Endothelial cell of umbilical vein (primary cell): ENCODE measurements at regions not wholly inside any gene's neighbourhood (a gene's known extent, or its start where the extent isn't known, plus 50 kb on each side); places are given as distances from the start of the nearest gene placed in this dataset.

Experiments
- BruUV-seq: library from RNA; stranded (reverse); fragments of 400-500 nt; replicated peaks from 2 replicates; lab custom pipeline; 2021; lab: Mats Ljungman, UMichigan
- CTCF ChIA-PET: fragments of 300-600, 350-600 bp; sonication (Branson Sonifier 250); formaldehyde crosslinking; loops from one replicate; lab custom pipeline; 2021; ENCODE audit warnings: antibody characterized with exemption, inconsistent platforms; lab: Charles Lee
- POLR2A ChIA-PET: fragments of 300-600, 350-600 bp; sonication (Branson Sonifier 250); formaldehyde crosslinking; loops from one replicate; lab custom pipeline; 2021; ENCODE audit warnings: antibody characterized with exemption, inconsistent platforms; lab: Charles Lee
- DNase-seq: peaks from one replicate; pipeline ENCODE4 v3.0.0-alpha.2; 2011; ENCODE audit warnings: low read depth, low spot score
- FAIRE-seq: peaks from 2 replicates; lab custom pipeline; 2011; peaks lifted over from hg19 to GRCh38; lab: Jason Lieb, UNC
- H2AFZ ChIP-seq: 2 replicates; pipeline ENCODE4 v1.6.0; 2012; ENCODE audit warnings: low read depth, low read length, control low read depth, inconsistent platforms
- H3K27ac ChIP-seq: 2 replicates; pipeline ENCODE4 v1.5.1; 2011; ENCODE audit warnings: low read depth, mild to moderate bottlenecking, control low read depth, low read length, moderate library complexity; ENCODE audit not compliant: insufficient read depth
- H3K27me3 ChIP-seq, 2 experiments: 2 replicates each; pipeline versions ENCODE4 v1.6.0 to v1.6.1; 2011; ENCODE audit warnings: low read length in 2 of 2, mixed read lengths in 1 of 2; ENCODE audit not compliant: control insufficient read depth in 2 of 2, insufficient read depth in 2 of 2
- H3K36me3 ChIP-seq, 2 experiments: 2 replicates in 1 of 2; 3 replicates in 1 of 2; pipeline ENCODE4 v1.5.1; 2011; ENCODE audit warnings: low read length in 2 of 2, mild to moderate bottlenecking in 1 of 2, moderate library complexity in 1 of 2; ENCODE audit not compliant: control insufficient read depth in 2 of 2, insufficient read depth in 2 of 2; ENCODE audit errors: extremely low read depth in 1 of 2
- H3K4me1 ChIP-seq: 3 replicates; pipeline ENCODE4 v1.5.1; 2011; ENCODE audit warnings: mild to moderate bottlenecking, low read length; ENCODE audit not compliant: control insufficient read depth, insufficient read depth; ENCODE audit errors: extremely low read depth
- H3K4me2 ChIP-seq: 2 replicates; pipeline ENCODE4 v1.6.1; 2011; ENCODE audit warnings: low read length, control low read depth, mixed read lengths; ENCODE audit not compliant: insufficient read depth
- H3K4me3 ChIP-seq, 3 experiments: fragments of 200-600 bp in 1 of 3; sonication (generic), shearing (Covaris generic) in 1 of 3; replicated peaks in 1 of 3; 2 replicates each; pipeline ENCODE4 v1.5.1; 2011 to 2016; ENCODE audit warnings: control low read depth in 3 of 3, low read length in 3 of 3, mild to moderate bottlenecking in 2 of 3, inconsistent platforms in 1 of 3, low read depth in 1 of 3, moderate library complexity in 1 of 3; ENCODE audit not compliant: insufficient read depth in 1 of 3
- H3K79me2 ChIP-seq: 2 replicates; pipeline ENCODE4 v1.6.0; 2012; ENCODE audit warnings: low read length, inconsistent platforms; ENCODE audit not compliant: control insufficient read depth, insufficient read depth
- H3K9ac ChIP-seq: replicated peaks from 2 replicates; pipeline ENCODE3; 2011; ENCODE audit warnings: low read length, control low read depth; ENCODE audit not compliant: insufficient read depth; ENCODE audit errors: extremely low read depth
- H3K9me1 ChIP-seq: replicated peaks from 3 replicates; pipeline ENCODE4 v1.6.0; 2011; ENCODE audit warnings: mild to moderate bottlenecking, low read length; ENCODE audit not compliant: control insufficient read depth, insufficient read depth; ENCODE audit errors: extremely low read depth
- H3K9me3 ChIP-seq: replicated peaks from 2 replicates; pipeline ENCODE4 v1.5.1; 2012; ENCODE audit warnings: low read length, inconsistent platforms; ENCODE audit not compliant: control insufficient read depth, insufficient read depth
- H4K20me1 ChIP-seq: replicated peaks from 2 replicates; pipeline ENCODE3; 2011; ENCODE audit warnings: mild to moderate bottlenecking, low read length; ENCODE audit not compliant: control insufficient read depth, insufficient read depth; ENCODE audit errors: extremely low read depth
- CTCF ChIP-seq, 2 donors: IDR thresholded peaks; 1 replicate in 1 of 2; 2 replicates in 1 of 2; pipeline ENCODE4 v1.5.1; 2011; ENCODE audit warnings: low read length in 2 of 2, mild to moderate bottlenecking in 2 of 2, moderate library complexity in 2 of 2, control low read depth in 1 of 2, inconsistent platforms in 1 of 2, low read depth in 1 of 2; ENCODE audit not compliant: insufficient read depth in 1 of 2; ENCODE audit errors: extremely low read depth in 1 of 2
- EZH2 ChIP-seq: IDR thresholded peaks from 2 replicates; pipeline ENCODE4 v1.6.1; 2012; ENCODE audit warnings: borderline replicate concordance, low read depth, mild to moderate bottlenecking, moderate library complexity, low read length, inconsistent platforms; ENCODE audit not compliant: severe bottlenecking
- FOS ChIP-seq: IDR thresholded peaks from 2 replicates; pipeline ENCODE4 v1.6.1; 2011; ENCODE audit warnings: mild to moderate bottlenecking, low read length, moderate library complexity, borderline replicate concordance; ENCODE audit not compliant: insufficient read depth
- GATA2 ChIP-seq: IDR thresholded peaks from 2 replicates; pipeline ENCODE4 v1.7.0; 2011; ENCODE audit warnings: low read depth, mild to moderate bottlenecking, moderate library complexity, mixed read lengths, low read length; ENCODE audit not compliant: insufficient read length, insufficient read depth
- JUN ChIP-seq: IDR thresholded peaks from 2 replicates; pipeline ENCODE4 v1.6.1; 2011; ENCODE audit warnings: borderline replicate concordance, low read depth; ENCODE audit not compliant: insufficient read length, insufficient read depth
- MYC ChIP-seq: IDR thresholded peaks from one replicate; pipeline ENCODE4 v1.6.1; 2011; ENCODE audit warnings: mild to moderate bottlenecking, low read depth, low read length
- POLR2A ChIP-seq: IDR thresholded peaks from 2 replicates; pipeline ENCODE4 v1.6.1; 2012; ENCODE audit warnings: low read depth, mild to moderate bottlenecking, control low read depth, low read length
- POLR2AphosphoS5 ChIP-seq: IDR thresholded peaks from 2 replicates; pipeline ENCODE4 v1.6.1; 2012; ENCODE audit warnings: low read depth, mild to moderate bottlenecking, control low read depth, low read length, moderate library complexity; ENCODE audit not compliant: insufficient read depth
- dilution Hi-C: fragments of 300-500 bp; cut with MboI; formaldehyde crosslinking; loops from one replicate; pipeline ENCODE4 v1.15.0; 2019; ENCODE audit warnings: low sequenced_read_pairs; ENCODE audit not compliant: extremely low pct_ligation_motif_present
- intact Hi-C: fragments of 100-400 bp; cut with micrococcal nuclease; formaldehyde crosslinking; loops from one replicate; pipeline ENCODE4 v1.10.0; 2022
- TF ChIP-seq, protein P1 (sequence below): IDR thresholded peaks from 2 replicates; pipeline ENCODE4 v1.6.1; 2011; ENCODE audit not compliant: insufficient read depth, insufficient read length

GRCh38 chr5:13249854-13250253, 694.6 kb downstream of the DNAH5 start:
- peak; percentile 38 for TF ChIP-seq POLR2AphosphoS5
- no peak for TF ChIP-seq EZH2
- TF ChIP-seq GATA2, result peak; percentile 72
- TF ChIP-seq FOS, result peak; percentile 90
- TF ChIP-seq JUN, result peak; percentile 15
- H3K27ac ChIP-seq, result peak overlapping the region; percentile 94
- CTCF ChIA-PET, result interaction anchor here (1.4 kb wide), 1 partner anchor 11 kb away, joined by 8 read pairs; no protein-coding TSS in a partner anchor

DNA sequence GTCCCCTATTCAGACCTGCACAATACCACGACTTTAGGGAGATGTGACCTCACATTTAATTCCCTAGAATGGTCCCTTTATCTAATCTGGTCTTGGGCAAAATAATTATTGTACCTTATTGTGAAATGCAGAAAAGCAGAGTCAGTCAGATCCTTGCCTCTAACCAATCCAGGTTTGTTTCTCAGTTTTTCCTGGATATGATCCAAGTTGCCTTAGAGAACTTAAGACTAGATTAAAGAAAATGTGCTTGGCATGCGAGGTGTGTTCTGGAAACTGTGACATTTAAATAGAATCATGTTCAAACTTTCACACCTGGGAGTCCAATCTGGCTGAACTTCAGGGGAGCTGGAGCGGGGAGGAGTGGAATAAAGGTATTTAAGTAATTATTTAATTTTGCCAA, 696.2 kb downstream of the DNAH5 start:
- POLR2A ChIA-PET, result no interaction called here
- dilution Hi-C loops, result no loop called here

More at GRCh38 chr5:13249854-13250253, 694.6 kb downstream of the DNAH5 start:
- H3K79me2 ChIP-seq, result no peaks in the 10 kb centered on the region
- H3K4me3 ChIP-seq, result no peak overlapping the region
- H3K9ac ChIP-seq, result no peak overlapping the region
- no peaks in the 10 kb centered on the region for H3K9me1 ChIP-seq
- intact Hi-C loops, result loop anchor here (5.0 kb wide), 1 partner anchor 412 kb away; no protein-coding TSS in a partner anchor
- no peak overlapping the region for H3K4me2 ChIP-seq
- peaks cover 44% of the 10 kb centered on the region for H3K4me1 ChIP-seq
- H3K27me3 ChIP-seq, result no peaks in the 10 kb centered on the region
- peak; percentile 49 for DNase-seq
- POLR2A ChIA-PET, result no interaction called here
- BruUV-seq, result no TSS peak
- H3K36me3 ChIP-seq, result no peaks in the 10 kb centered on the region
- dilution Hi-C loops, result no loop called here
- H4K20me1 ChIP-seq, result no peaks in the 10 kb centered on the region
- peak; percentile 48 for FAIRE-seq
- no peak overlapping the region for H2AFZ ChIP-seq
- H3K9me3 ChIP-seq, result no peaks in the 10 kb centered on the region

More for the DNA sequence above, 696.2 kb downstream of the DNAH5 start:
- Histone ChIP-seq H3K4me1 (peaks cover 41% of the 10 kb centered on the region), H3K9me3 (no peaks in the 10 kb centered on the region), H3K9ac (no peak overlapping the region), H3K9me1 (no peaks in the 10 kb centered on the region), H3K36me3 (no peaks in the 10 kb centered on the region), H2AFZ (no peak overlapping the region), H3K27ac (no peak overlapping the region), H3K4me3 (no peak overlapping the region), H3K4me2 (no peak overlapping the region), H4K20me1 (no peaks in the 10 kb centered on the region), H3K27me3 (no peaks in the 10 kb centered on the region), H3K79me2 (no peaks in the 10 kb centered on the region)
- BruUV-seq, result no TSS peak
- intact Hi-C loops, result no loop called here
- CTCF ChIA-PET, result no interaction called here
- DNase-seq (peak; percentile 24), FAIRE-seq (no peak)
- TF ChIP-seq CTCF (IDR thresholded peaks at IDR 0.05; ENCODE audit: extremely low read depth in 1 of 2, insufficient read depth in 1 of 2, low read depth in 1 of 2, low read length in 2 of 2) (no peak), POLR2A (no peak), GATA2 (no peak), JUN (no peak), POLR2AphosphoS5 (no peak), MYC (no peak), EZH2 (no peak), FOS (no peak)
- TF ChIP-seq, protein P1, sequence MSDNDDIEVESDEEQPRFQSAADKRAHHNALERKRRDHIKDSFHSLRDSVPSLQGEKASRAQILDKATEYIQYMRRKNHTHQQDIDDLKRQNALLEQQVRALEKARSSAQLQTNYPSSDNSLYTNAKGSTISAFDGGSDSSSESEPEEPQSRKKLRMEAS, result no peak
